HG02852 (cell line): ENCODE measurements at regions not wholly inside any gene's neighbourhood (a gene's known extent, or its start where the extent isn't known, plus 50 kb on each side); places are given as distances from the start of the nearest gene placed in this dataset.
"Not testable (repeated sequence)": the region's sequence is repeated elsewhere in the genome, so short reads cannot be mapped to it uniquely, and the experiment has no call there.

ENCODE experiments used
- ATAC-seq: cut with Tn5 transposase; IDR thresholded peaks from one replicate; pipeline ENCODE4 v1.9.1; 2021; ENCODE audit warnings: mild to moderate bottlenecking, moderate library complexity; ENCODE audit not compliant: unreplicated experiment

- ATAC-seq: no peak
These were observed 255.1 kb upstream of the KRR1 start for GRCh38 chr12:75766263-75767160.

DNA sequence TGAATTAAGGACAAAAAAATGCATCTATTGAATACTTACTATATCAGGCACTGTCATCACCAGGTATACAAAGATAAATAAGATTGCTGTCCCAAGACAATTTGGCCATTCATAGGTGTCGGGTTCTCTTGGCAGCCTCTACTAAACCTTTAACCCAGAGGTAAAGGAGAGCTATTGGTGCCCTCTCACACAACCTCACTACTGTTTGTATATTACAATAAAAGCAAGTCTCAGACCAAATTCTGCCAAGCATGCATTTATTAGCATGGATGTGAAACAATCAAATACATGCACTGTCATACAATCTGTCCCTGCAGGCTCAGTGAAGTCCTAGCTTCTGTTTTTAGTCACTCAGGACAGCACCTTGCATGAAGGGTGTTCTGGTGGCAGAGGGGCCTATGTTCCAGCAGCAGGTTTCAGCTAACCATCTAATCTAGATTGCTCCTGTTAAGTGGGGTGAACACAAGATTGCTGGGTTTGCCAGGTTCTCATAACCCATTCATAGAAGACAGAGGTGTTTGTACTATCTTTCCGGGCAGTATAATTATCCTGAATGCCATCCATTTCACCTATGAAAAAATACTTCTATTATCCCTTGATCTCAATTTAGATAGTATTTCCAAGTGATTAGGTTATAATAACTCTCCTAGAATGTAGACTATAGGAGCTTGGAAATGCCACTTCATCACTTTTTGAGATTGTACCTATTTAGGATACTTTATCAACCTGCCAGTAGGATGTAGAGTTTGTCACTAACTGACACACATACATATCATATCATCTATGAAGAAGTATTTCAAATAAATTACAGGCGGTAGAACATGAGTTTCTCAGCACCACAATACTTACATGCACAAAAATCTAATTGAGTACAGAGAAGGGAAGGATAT, 254.0 kb upstream of the KRR1 start:
- no peak for ATAC-seq

DNA sequence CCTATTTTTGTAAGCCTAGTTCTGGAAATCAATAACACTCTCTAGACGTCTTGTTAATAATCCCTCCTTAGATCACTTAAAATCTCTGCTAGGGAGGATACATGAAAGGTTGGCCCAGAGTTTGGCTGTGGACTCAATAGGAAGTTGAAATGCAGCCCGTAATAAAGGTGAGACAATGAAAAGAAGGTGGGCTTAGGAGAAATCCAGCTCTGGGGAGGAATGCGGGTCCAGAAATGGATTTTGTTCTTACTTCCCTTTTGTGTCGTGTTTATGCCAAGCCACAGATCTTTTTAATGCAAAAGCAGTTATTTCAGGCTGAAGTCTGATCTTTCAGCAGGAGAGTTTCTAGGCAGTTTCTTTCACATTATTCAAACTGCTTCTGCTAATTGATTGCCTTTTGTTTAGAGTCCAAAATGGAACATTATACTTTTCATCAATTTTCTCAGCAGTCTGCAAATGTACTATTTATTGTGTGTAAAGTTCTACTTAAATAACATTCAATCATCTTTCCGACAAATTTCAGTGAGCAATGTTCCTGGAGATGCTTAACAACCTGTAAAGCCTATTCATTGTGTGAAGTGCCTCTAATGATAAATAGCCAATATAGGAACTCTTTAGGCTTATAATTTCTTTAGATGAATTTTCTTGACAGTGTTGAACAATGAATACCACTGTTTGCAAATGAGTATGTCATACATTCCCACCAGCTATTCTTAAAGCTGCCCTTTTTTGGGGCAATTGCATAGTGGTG, 252.9 kb upstream of the KRR1 start:
- no peak for ATAC-seq

DNA sequence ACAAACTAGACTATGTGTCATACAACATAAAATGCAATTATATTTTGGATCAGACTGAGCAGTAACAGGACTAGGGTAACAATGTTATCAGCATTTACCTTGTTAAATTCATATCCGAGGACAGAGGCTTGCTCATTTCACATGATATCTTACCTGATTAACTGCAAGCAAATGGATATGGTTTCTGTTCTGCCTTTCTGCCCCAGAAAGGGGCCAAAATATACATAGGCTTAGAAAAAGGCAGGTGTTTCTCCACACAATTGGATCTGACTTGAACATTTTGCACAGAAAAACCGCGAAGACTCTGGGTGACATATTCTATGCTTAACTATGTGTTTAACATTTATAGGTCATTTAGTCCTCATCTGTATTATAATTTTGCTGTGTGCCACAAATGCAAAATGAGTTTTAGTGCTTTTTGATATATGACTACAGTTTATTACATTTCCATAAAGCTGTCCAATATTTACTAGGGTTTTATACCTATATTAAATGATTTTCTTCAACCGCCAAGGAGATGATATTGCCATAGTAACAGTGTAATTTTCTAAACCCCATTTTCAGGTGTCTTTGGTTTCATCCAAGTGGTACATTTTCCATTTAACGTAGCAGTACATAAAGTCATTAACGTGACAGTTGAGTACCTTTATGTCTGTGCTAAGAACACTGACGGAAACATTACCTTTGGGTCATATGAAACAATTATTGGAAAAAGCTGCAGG, 249.3 kb upstream of the KRR1 start:
- ATAC-seq: no peak

GRCh38 chr12:75759842-75760572, 248.6 kb upstream of the KRR1 start:
- ATAC-seq: no peak

DNA sequence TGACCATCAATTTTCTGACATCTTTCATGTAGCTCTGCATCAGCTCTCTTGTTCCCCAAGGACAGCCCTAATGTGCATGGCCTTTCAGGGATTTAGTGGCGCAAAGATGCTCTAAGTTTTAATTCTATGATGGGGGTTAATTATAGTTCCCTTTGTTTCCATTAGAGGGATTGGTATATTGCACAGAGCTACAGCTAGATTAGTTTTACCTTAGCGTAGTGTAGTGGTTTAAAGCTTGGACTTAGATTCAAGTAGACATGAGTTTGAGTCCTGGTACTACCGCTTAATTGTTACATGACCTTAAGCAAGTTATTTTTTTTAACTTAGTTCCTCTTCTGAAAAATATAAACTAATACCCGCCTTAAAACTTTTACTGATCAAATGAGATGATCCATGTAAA, 247.8 kb upstream of the KRR1 start:
- ATAC-seq: no peak

DNA sequence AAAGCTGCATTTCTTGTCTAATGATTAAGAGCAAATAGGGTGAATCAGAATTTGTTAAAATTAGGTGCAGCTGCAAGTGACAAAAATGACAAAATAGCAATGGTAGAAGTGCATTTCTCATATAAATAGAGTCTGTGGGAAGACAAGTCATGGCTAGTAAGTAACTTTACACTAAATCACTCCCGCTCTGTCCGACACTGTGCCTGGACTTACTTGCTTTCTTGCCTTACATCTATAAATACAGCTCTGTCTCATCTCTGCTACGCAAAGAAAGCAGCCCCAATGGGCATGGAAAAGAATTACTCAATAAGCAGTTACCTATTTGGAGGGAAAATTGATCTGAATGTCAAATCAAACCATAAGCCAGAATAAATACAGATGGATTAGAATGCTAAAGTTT, 245.4 kb upstream of the KRR1 start:
- ATAC-seq: no peak

GRCh38 chr12:75756111-75756510, 244.7 kb upstream of the KRR1 start:
- no peak for ATAC-seq

GRCh38 chr12:75754698-75755097, 243.3 kb upstream of the KRR1 start:
- ATAC-seq: no peak

DNA sequence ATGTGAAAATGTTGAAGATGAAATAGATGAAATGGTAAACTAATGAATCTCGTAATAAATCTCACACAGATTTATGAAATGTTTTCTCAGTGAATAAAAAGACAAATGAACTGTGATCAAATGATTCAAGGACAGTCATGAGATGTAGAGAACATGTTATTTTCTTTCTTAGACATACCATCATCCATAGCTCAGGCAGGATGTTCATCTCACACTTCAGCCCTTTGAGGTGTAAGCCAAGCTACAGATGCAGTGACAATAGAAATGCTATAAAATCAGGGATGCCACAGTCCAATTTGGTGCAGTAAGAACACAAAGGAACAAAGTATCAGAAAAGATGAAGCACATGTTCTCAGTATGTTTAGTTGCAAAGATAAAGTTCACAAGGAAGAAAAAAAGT, 242.7 kb upstream of the KRR1 start:
- no peak for ATAC-seq

DNA sequence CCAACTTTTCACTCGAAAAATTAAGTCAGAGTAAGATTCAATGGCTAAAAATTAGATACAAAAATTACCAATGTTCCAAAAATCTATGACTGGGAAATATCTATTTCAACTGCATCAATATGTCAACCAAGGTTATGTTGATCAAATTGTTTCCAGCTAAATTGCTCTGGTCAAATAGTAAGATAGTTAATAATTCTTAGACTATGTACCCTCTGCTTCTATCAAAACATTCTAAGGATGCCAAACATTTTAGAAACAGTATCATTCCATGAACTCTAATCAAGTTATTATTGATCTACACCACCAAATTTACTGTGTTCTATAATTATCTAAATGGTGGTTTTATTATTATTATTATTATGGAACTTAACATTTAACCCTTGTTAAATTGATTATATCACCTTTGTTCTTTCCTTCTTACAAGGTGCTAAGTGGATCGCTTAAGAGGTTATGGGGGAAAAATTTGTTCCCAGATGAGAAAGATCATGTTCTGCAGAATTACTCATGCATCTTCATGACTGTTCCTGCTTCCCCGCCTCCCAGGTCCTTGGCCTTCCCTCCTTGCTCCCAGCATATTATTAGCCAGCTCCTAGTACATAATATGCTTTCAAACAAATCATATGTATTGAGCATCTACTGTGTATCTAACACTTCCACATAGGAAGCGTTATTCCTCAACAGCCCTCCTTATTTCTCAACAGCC, 240.5 kb upstream of the KRR1 start:
- no peak for ATAC-seq

DNA sequence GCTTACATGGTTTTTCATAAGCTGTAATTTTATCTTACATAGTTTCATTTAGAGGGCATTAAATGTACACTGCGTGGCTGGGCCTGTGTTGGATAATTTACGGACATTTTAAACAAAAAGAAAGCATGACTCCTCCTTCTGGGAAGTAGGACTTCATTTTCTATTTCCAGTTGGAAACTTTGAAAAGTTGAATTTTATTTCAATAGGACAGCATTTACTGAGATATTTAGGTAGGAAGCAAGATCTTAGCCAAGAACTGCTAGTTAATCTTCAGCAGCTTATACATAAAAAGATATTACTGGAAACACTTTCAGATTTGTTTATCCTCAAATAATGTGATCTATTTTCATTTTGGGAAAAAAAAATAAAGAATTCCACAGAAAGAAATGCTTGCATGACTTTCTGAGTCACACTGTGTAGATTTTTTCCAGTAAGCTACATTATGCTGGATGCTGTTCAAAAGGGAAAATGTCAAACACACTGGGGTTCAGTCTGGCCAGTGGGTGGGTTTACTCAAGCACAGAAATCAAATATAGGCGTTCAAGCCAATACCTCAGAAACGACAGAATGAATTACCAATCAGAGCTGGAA, 239.4 kb upstream of the KRR1 start:
- no peak for ATAC-seq

GRCh38 chr12:75748990-75749389, 237.6 kb upstream of the KRR1 start:
- ATAC-seq: not testable (repeated sequence)

- no peak for ATAC-seq
These were observed 236.7 kb upstream of the KRR1 start for GRCh38 chr12:75748136-75748535.

GRCh38 chr12:75747572-75748021, 236.2 kb upstream of the KRR1 start:
- no peak for ATAC-seq

DNA sequence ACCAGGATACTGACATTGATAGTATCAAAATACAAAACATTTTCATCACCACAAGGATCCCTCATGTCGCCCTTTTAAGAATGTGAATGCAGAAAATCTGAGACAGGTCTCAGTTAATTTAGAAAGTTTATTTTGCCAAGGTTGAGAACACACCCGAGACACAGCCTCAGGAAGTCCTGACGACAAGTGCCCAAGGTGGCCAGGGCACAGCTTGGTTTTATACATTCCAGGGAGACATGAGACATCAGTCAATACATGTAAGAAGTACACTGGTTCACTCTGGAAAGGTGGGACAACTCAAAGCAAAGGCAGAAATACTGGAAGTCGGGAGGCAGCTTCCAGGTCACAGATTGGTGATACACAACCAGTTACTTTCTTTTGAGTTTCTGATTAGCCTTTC, 235.2 kb upstream of the KRR1 start:
- no peak for ATAC-seq

DNA sequence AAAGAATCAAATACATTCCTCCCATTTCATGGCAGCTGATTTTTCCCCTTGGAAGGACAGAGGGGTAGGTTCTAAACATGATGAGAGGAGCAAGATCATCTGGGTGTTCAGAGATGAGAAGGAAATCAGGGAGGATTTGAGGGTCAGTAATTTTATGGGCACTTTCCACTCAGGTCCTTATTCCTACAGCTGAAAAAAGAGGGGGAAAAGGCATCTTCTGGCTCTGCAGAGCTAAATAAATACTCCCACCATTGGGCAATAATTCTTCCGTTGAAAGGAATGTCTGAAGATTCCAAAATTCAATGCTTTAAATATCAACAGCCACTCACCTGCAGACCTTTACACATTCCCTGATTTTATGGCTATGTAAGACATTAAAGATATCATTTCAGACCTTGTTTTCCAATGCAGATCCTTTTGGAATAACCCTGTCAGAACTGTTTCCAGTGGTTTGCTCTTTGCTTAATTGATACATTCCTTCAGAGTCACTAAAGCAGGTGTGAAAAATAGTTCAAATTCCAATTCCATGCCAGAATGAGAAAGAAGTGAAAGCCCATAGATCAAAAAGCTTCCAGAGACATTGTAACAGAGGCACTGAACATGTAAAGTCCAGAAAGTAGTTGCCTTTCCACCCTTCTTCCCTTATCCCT, 233.3 kb upstream of the KRR1 start:
- ATAC-seq: no peak

- no peak for ATAC-seq
These were observed 231.6 kb upstream of the KRR1 start for GRCh38 chr12:75742961-75743360.
